Stimulated activated CD4-positive, alpha-beta T cell treated with anti-CD3 and anti-CD28 coated beads, Interleukin-12 subunit alpha, Interleukin-12 subunit beta, amount 100 ng/mL, for 48 hours (primary cell): ENCODE measurements at regions not wholly inside any gene's neighbourhood (a gene's known extent, or its start where the extent isn't known, plus 50 kb on each side); places are given as distances from the start of the nearest gene placed in this dataset.

Experiments used
- DNase-seq, 3 donors: peaks; one replicate each; pipeline ENCODE4 v3.0.0-alpha.2; 2020; ENCODE audit warnings: low read depth in 2 of 3, low spot score in 1 of 3

DNA sequence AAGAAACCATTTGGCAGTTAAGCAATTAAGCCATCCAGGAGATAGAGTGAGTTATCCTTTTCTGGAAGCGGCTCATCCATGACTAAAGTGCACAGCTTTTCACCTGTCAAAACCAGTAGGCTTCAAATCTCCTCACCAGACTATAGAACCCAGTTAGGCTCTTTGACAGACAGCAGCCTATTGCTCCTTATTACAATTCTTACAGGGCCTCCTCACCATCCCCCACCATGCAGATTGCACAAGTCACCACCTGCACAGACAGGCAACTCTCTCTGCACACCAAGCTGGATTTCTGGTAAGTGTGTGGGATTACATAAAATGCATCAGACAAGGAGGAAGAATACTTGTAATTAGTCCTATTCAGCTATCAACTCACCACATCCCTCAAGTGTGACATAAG lies 301.6 kb downstream of the SNX13 start:
- DNase-seq: no peak

- peak in 1 of 3 donors; percentile 30 for DNase-seq
Observed at GRCh38 chr7:17640730-17641377, 299.4 kb downstream of the SNX13 start.

GRCh38 chr7:17645500-17645899 lies 294.8 kb downstream of the SNX13 start:
- DNase-seq: no peak

- DNase-seq: no peak
Observed at GRCh38 chr7:17646253-17646956, 293.9 kb downstream of the SNX13 start.

DNA sequence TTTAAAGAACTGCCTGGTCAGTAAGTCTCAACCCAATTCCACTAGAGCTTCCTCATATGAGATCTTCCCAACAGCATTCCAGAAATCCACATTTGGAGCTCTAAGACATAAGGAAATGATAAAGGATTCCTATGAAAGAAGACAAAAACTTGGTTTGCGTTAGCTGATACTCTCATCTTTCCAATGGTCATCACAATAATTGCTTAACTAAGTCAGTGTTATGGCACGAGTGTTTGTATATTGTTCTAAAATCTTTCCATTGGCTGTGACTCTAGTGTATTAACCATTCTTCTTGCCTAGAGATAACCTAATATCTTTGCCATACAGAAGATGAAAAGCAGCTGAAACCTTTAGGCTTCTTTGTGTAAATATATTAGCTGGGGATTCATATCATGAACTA lies 289.0 kb downstream of the SNX13 start:
- no peak for DNase-seq

DNA sequence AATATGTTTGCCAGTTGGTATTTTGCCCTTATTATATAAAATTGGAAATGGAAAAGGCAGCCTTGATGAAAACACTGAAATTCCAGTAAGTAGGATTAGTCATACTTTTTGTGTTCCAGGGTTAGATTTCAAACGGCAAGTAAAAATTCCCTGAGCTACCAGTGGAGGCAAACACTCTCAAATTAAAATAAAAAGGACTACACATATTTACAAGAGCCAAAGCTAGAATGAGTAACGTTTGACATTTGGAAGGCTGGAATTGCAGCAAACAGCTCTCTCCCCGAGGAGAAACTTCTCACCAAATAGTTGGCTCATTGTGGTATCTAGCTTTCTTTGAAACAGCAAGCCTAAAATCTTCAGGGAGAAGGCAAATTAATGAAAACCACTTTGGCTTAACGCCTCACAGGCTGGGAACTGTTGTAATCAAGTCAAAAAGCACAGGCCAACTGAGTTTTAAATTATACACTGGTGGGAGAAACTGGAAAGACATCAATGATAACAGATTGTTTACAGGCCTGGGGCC lies 288.4 kb downstream of the SNX13 start:
- no peak for DNase-seq

DNA sequence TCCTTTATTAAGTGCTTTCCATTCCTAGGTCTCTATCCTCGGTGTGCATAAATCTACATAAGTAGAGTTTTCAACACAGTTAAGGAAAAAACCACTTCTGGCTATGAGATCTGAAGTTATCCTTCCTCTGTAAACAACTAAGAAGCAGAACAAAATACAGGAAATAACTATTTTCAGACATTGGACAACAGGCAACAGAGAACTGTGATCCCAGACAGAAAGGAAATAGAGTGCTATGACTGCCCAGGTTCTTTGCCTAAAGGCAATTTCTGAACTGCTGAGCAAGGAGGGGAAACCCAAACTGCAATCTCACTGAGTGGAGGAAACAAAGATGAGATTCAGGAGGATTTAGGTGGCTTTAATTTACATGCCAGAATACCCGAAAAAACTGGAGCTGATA lies 285.4 kb downstream of the SNX13 start:
- DNase-seq: no peak

DNA sequence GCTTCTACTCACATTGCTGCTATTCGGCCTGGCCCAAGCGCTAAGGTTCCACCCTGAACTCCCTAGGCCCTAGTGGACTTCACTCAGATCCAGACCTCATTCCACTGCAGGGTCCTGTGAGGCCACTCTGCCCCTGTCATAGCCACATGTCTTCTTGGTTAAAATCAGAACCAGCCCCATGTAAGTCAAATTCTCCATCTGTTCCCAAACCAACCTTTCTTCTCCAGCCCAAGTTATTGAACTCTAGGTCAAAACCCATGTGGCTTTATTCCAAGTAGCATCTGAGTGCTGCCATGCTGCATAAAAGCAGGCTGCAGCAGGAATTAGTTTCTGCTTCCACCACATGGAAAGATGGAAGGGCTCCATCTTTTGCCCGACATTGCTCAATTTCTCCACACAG lies 281.2 kb downstream of the SNX13 start:
- no peak for DNase-seq

- DNase-seq: no peak
Observed at GRCh38 chr7:17660116-17660515, 280.2 kb downstream of the SNX13 start.

DNA sequence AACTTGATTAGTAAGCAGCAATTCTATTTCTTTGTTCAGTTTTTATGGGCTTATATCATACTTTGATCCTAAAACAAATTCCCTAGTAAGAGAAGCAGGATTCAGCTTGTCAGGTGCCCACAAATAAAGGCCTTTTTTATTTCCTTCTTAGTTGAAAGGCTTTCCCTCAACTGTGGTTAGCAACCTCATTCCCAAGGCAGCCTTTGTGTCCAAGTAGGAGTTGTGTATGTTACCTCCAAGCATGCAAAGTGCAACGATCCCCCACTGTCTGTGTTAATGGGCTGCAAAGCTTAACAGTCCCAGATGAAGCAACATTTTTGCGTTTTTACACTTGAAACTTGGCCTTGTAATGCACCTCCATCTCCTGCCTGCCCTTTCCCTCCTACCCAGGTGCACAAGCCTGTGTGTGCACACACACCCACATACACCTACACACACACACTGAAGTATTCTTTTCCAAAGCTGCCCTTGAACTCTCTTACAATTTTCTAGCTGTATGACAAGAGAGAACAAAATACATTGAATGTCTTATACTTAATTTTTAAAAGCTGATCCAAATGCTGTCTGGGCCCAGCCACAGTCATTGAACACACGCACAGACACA lies 278.2 kb downstream of the SNX13 start:
- no peak for DNase-seq

- DNase-seq: no peak
Observed at GRCh38 chr7:17663061-17663675, 277.1 kb downstream of the SNX13 start.

GRCh38 chr7:17665029-17665428 lies 275.3 kb downstream of the SNX13 start:
- DNase-seq: no peak

DNA sequence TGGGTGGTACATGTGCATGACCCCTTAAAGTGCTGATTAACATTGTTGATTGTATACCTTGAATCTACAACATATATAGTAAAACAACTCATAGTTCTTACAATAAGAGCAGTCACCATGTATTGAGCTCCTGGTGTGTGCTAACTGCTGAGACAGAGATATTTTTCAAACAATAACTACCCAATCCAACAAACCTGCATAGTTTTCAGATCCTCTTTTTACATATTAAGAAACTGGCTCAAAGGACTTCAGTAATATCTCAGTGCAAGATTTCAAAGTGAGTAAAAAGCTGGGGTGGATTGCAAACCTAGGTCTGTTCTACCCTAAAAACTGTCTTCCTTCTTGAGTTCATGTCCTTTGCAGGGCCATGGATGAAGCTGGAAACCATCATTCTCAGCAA lies 272.2 kb downstream of the SNX13 start:
- DNase-seq: no peak

DNA sequence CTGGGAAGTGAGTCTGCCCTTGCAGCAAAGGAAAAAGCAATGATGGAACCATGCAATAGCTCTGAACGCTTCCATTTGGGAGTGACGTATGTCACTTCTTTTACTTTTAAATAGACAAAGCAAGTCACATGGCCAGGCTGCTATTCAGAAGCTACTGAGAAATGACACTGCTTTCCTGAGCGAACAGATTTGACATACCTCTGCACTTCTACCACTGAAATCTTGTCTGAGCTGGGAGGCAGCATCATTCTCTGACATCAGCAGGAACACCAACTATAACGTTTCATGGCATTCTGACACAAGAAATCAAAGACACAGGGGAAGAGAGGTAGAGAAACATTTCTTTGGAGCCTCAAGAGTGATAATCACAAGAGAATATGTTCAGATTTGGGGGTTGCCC lies 271.1 kb downstream of the SNX13 start:
- no peak for DNase-seq

DNA sequence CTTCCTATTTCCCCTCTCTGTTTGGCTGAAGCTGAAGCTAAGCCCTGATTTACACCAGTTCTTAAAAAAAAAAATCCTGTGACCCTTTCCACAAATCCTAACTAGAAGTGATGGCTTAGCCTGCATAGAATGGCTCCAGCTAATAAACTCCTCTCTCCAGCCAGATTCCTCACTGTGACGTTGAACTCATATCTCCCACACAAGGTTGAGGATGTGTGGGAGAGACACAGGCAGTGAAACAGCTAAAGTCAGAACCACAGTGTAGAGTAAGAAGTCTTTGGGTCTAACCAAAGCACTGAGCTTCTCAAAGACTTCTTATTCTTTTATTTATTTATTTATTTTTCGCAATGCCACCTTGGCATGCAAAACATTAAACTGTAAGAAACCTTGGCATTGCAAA lies 268.3 kb downstream of the SNX13 start:
- no peak for DNase-seq

GRCh38 chr7:17672783-17673182 lies 267.5 kb downstream of the SNX13 start:
- no peak for DNase-seq

GRCh38 chr7:17674166-17674942 lies 265.9 kb downstream of the SNX13 start:
- no peak for DNase-seq

DNA sequence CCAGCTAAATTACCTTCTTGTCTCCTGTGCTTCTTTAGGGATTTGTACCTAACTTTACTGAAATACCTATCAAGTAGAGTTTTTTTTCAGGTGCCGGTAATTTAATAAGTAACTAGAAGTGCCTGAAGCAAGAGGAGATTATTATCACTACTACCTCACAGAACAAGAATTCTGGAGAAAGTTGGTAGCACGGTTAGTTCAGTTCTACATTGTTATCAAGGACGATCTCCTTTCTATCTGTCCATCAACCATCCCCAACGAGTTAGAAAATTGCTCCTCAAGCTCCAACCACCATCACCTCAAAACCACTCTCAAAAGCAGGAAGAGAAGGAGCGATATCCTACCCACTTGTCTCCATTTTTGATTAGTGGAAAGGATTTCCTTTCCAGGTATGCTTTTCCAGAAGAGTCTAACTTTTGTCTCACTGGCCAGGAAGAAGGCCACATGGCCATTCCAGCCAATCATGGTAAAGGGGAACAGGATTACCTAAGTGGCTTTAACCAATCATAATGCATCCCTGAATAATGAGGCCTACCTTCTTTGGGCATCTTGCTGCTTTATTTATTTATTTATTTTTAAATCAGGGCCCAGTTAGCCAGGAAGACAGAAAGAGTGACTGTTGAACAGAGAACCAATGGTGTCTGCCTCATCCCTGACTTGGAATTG lies 265.2 kb downstream of the SNX13 start:
- DNase-seq: no peak

- no peak for DNase-seq
Observed at GRCh38 chr7:17677408-17677807, 262.9 kb downstream of the SNX13 start.

GRCh38 chr7:17678896-17679295 lies 261.4 kb downstream of the SNX13 start:
- no peak for DNase-seq

DNA sequence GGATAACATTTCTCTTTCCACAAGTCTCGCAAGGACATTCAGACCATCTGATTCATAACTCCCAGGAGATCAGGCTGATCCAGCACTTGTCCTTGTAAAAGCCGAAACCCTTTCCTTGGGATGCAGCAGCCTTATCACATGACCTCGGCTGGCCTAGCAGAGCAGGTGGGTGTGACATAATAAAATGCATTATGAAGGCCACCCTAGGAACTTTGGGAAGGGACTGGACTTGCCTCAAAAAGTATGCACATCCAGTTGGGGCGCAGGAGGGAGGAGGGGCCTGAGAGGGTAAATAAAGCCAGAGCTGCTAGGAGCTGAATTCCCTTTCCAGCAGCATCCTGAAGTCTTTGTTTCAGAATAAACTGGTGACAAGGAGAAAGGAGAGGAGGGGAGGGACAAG lies 260.8 kb downstream of the SNX13 start:
- DNase-seq: no peak
